ENCODE measurements at regions not wholly inside any gene's neighbourhood (a gene's known extent, or its start where the extent isn't known, plus 50 kb on each side); places are given as distances from the start of the nearest gene placed in this dataset.

GRCh38 chr9:108070861-108071260 lies 581.3 kb upstream of the KLF4 start:
- H3K4me3 ChIP-seq, result no peak overlapping the region
- no peaks in the 10 kb centered on the region for H3K36me3 ChIP-seq (ENCODE audit: insufficient read depth)
- ATAC-seq (no peak), DNase-seq (ENCODE audit: low spot score) (no peak)
- peaks cover 4% of the 10 kb centered on the region for H3K4me1 Mint-ChIP-seq
- H3K4me2 ChIP-seq, result no peak overlapping the region
- peaks cover 15% of the 10 kb centered on the region; the same call in 2 of the 3 replicates for H3K9me3 Mint-ChIP-seq
- no peak overlapping the region for H3K27ac Mint-ChIP-seq
- no peak overlapping the region for H3K27ac ChIP-seq (ENCODE audit: low read depth)
- no peak overlapping the region for H3K4me3 Mint-ChIP-seq
- H3K27me3 Mint-ChIP-seq (ENCODE audit: insufficient read depth, low read depth, poor library complexity), result peaks cover 1% of the 10 kb centered on the region
- H3K79me2 ChIP-seq (replicated peaks; ENCODE audit: insufficient read depth), result no peaks in the 10 kb centered on the region
- no peaks in the 10 kb centered on the region for H3F3A ChIP-seq (replicated peaks; ENCODE audit: low read depth)
- H3K4me1 ChIP-seq (ENCODE audit: insufficient read depth), result no peaks in the 10 kb centered on the region; the same call in 1 of the 2 replicates
- H3K27me3 ChIP-seq (ENCODE audit: insufficient read depth), result no peaks in the 10 kb centered on the region
- H4K20me1 ChIP-seq (replicated peaks; ENCODE audit: insufficient read depth), result no peaks in the 10 kb centered on the region
- TF ChIP-seq POLR2AphosphoS5 (IDR thresholded peaks at IDR 0.05; ENCODE audit: low read depth) (no peak), ZNF331 (CRISPR knock-in tag; IDR thresholded peaks at IDR 0.05; ENCODE audit: low read depth) (no peak), REST (IDR thresholded peaks at IDR 0.05; ENCODE audit: unreplicated experiment) (no peak)
- no peaks in the 10 kb centered on the region; the same call in 1 of the 2 replicates for H3K9me2 ChIP-seq (ENCODE audit: insufficient read depth)
- no peak overlapping the region for H2AFZ ChIP-seq
- peaks cover 9% of the 10 kb centered on the region; the same call in 2 of the 3 replicates for H3K36me3 Mint-ChIP-seq (ENCODE audit: low read depth)

GRCh38 chr9:108069991-108070390 lies 580.4 kb upstream of the KLF4 start:
- peaks cover 4% of the 10 kb centered on the region for H3K4me1 Mint-ChIP-seq
- Histone ChIP-seq H3K36me3 (ENCODE audit: insufficient read depth) (no peaks in the 10 kb centered on the region), H2AFZ (no peak overlapping the region), H3K79me2 (replicated peaks; ENCODE audit: insufficient read depth) (no peaks in the 10 kb centered on the region), H3K9me2 (ENCODE audit: insufficient read depth) (no peaks in the 10 kb centered on the region), H3F3A (replicated peaks; ENCODE audit: low read depth) (no peaks in the 10 kb centered on the region), H3K4me3 (no peak overlapping the region), H4K20me1 (replicated peaks; ENCODE audit: insufficient read depth) (no peaks in the 10 kb centered on the region), H3K27ac (ENCODE audit: low read depth) (no peak overlapping the region), H3K27me3 (ENCODE audit: insufficient read depth) (no peaks in the 10 kb centered on the region), H3K4me1 (ENCODE audit: insufficient read depth) (no peaks in the 10 kb centered on the region; the same call in 1 of the 2 replicates), H3K4me2 (no peak overlapping the region)
- DNase-seq (ENCODE audit: low spot score), result no peak
- H3K27ac Mint-ChIP-seq, result no peak overlapping the region
- H3K4me3 Mint-ChIP-seq, result no peak overlapping the region
- peaks cover 1% of the 10 kb centered on the region for H3K27me3 Mint-ChIP-seq (ENCODE audit: insufficient read depth, low read depth, poor library complexity)
- peaks cover 9% of the 10 kb centered on the region; the same call in 2 of the 3 replicates for H3K36me3 Mint-ChIP-seq (ENCODE audit: low read depth)
- H3K9me3 Mint-ChIP-seq, result peaks cover 15% of the 10 kb centered on the region; the same call in 2 of the 3 replicates
- ATAC-seq, result no peak
- TF ChIP-seq REST (IDR thresholded peaks at IDR 0.05; ENCODE audit: unreplicated experiment) (no peak), ZNF331 (CRISPR knock-in tag; IDR thresholded peaks at IDR 0.05; ENCODE audit: low read depth) (no peak), JUNB (IDR thresholded peaks at IDR 0.05; ENCODE audit: unreplicated experiment) (no peak), CREB1 (CRISPR knock-in tag; IDR thresholded peaks at IDR 0.05; ENCODE audit: low read depth) (no peak), NANOG (IDR thresholded peaks at IDR 0.05; ENCODE audit: borderline replicate concordance) (no peak), STAT1 (IDR thresholded peaks at IDR 0.05; ENCODE audit: unreplicated experiment) (no peak), CTCF (conservative IDR thresholded peaks at IDR 0.05; ENCODE audit: low read depth in 2 of 2) (no peak)

Data from GM23338 (cell line).